Hematopoietic multipotent progenitor cell treated with erythropoietin and hydrocortisone succinate and interleukin-3 and kit ligand, for 6 days (in vitro differentiated cells): ENCODE measurements at regions not wholly inside any gene's neighbourhood (a gene's known extent, or its start where the extent isn't known, plus 50 kb on each side); places are given as distances from the start of the nearest gene placed in this dataset.
"Not testable (repeated sequence)": the region's sequence is repeated elsewhere in the genome, so short reads cannot be mapped to it uniquely, and the experiment has no call there.

ENCODE experiments used
- DNase-seq: peaks from one replicate; pipeline ENCODE4 v3.0.0-alpha.2; 2015

GRCh38 chr12:108423486-108423885 is 84.4 kb upstream of the CMKLR1 start:
- no peak for DNase-seq

DNA sequence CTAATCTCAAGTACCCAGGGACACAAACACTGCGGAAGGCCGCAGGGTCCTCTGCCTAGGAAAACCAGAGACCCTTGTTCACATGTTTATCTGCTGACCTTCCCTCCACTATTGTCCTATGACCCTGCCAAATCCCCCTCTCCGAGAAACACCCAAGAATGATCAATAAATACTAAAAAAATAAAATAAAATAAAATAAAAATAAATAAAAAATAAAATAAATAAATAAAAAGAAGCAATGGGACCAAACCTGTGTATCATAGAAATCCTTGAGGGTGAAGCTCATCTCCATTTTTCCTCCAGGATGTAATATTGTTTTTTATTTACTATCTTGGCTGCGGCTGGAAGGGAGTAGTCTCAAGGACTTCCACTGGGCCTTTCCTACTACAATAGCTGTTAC is 82.0 kb upstream of the CMKLR1 start:
- DNase-seq: not testable (repeated sequence)

- not testable (repeated sequence) for DNase-seq
Measured at GRCh38 chr12:108420421-108420820, 81.3 kb upstream of the CMKLR1 start.

GRCh38 chr12:108419949-108420348 is 80.8 kb upstream of the CMKLR1 start:
- DNase-seq: peak; percentile 21

GRCh38 chr12:108418164-108418890 is 79.2 kb upstream of the CMKLR1 start:
- DNase-seq: no peak

DNA sequence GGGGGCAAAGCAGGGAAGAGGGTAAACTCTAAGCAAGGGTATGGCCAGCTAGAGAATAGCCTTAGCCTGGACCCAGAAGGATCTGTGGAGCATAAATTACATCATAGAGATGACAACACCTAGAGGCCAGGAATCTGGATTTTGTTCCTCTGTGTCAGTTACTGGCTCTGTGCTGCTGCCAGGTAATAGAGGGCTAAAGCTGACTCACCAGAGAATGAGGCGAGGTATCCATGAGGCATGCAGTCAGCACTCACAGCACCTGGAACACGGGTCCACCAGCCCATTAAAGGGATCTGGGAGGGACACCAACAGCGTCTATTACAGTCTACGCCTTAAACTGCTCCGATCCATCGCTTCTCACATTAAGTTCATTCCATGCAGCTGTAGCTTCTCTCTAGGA is 74.9 kb upstream of the CMKLR1 start:
- DNase-seq: no peak

- DNase-seq: no peak
Measured at GRCh38 chr12:108410689-108411088, 71.6 kb upstream of the CMKLR1 start.

DNA sequence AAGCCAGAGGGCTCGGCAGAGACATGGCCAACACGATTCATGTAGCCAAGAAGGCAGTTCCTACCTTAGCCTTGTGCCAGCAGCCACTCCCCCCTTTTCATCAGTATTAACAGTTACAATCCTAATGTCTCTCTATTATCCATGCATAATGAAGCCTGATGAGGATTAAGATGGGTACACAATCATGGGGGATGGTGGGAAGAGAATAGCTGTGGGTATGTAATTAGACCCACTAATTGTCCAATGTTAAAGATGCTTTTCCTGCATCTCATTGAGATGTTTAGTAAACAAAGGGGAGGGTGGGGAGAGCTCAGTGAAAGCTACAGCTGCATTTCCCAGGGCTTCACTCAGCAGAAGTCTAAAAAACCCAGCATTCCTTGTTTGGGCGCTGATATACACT is 70.4 kb upstream of the CMKLR1 start:
- no peak for DNase-seq

DNA sequence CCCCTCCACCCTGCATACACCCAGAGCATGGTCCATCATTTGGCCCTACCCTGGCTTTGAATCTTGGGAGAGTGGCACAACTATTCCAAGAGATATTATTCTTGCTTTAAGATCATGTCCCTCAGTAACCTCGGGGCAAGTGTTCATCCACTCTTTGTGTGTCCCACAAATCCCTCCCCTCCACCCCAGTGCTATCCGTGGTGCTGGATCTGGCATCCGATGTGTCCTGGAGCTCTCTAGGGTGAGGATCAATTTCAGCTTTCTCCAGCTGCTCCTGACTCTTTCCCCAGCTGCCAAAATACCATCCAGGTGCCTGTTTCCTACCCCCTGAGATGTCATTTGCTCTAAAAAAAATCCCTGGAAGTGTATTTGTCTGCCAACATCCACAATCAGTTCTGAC is 64.8 kb upstream of the CMKLR1 start:
- no peak for DNase-seq

DNA sequence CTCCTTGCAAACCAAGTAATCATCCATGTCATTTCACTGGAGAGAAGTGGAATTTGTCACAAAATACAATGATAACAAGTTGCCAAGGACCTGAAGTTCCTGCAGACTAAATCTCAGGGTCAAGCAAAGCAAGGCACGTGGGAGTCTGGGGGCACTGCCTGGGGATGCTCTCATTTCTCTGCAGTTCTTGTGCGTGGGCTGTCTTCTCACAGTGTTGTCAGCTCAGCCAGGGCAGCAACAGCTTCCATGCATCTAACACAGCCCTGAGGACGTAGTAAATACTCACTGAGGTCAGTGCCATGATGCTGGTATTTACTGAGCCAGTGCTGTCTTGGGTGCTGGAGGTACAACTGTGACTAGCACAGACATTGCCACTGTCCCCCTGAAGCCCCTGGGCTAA is 62.9 kb upstream of the CMKLR1 start:
- DNase-seq: no peak

GRCh38 chr12:108400900-108401480 is 61.9 kb upstream of the CMKLR1 start:
- DNase-seq: no peak

DNA sequence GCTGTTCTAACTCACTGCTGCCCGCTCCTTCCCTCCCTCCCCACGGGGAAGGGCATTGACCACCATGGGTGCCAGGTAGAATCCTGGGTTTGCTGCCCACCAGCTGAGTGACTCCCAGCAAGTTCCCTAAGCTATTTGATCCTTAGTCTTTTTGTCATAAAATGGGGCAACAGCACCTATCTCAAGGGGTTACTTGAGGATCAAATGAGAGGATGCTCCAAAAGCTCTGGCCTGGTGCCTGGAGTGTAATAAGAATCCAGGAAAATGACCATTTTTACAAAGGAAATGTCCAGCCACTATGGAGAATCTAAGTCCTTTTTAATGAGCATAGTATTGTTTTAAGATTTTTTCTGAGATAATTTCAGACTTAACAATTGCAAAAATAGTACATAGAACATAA is 61.4 kb upstream of the CMKLR1 start:
- DNase-seq: no peak

- DNase-seq: no peak
Measured at GRCh38 chr12:108400056-108400455, 60.9 kb upstream of the CMKLR1 start.

DNA sequence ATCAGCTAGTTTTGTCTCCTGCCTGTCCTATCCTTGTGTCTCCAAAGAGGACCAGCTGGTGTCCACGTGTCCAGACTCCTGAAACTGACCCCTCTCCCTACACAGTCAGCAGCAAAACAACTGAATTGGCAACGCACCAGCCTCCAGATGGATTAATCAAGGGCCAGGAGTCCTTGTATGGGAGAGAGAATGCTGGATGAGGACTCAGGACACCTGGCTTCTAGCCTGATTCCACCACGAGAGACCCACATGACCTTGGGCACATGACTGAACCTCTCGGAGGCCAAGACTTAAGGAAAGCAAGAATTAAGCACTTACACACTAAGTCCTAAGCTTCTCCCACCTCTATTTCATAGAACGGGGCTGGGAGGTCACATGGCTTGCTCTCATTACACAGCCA is 60.4 kb upstream of the CMKLR1 start:
- DNase-seq: no peak

GRCh38 chr12:108394196-108394595 is 55.1 kb upstream of the CMKLR1 start:
- DNase-seq: no peak

- DNase-seq: no peak
Measured at GRCh38 chr12:108392284-108392683, 53.2 kb upstream of the CMKLR1 start.

DNA sequence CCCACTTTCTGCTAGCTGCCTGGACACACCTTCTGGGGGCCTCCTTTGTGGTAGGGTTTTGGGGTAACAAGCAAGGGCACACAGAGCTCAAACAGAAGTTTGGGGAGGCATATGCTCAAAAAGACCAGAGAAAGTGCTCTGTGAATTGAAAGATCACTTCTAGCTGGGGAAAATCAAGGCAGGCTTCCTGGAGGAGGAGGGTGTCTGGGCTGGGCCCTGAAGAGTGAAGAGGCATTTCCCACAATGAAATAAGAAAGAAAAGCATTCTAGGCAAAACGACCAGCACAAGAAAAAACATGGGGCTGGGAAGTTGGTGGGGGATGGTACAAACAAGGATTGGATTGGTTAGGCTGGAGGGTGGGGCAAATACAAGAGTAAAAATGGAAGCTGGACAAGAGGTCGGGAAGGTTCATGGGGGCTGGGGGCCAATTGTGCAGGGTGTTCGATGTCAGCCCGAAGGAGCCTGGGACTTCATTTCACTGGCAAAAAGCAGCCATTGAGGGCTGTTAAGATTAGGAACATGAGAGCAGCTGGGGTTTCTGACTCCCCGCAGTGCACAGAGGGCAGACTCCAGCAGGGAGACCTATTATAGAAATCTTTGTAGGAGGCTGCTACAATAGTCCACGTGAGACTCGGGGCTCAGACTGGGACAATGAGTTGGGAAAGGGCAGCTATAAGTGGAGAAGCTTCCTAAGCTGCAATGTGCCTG is 51.5 kb upstream of the CMKLR1 start:
- DNase-seq: no peak

DNA sequence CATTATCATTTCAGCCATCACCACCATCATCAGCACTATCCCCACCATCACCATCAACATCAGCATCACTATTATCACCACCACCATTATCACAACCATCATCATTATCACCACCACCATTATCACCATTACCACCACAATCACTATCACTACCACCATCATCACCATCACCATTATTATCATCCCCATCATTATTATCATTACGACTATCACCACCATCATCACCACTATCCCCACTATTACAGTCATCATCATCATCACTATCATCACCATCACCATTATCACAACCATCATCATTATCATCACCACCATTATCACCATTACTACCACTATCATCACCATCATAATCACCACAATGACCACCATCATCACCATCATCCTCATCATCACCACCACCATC is 50.4 kb upstream of the CMKLR1 start:
- DNase-seq: no peak
